HG03432 (cell line): ENCODE measurements at regions not wholly inside any gene's neighbourhood (a gene's known extent, or its start where the extent isn't known, plus 50 kb on each side); places are given as distances from the start of the nearest gene placed in this dataset.
"Not testable (repeated sequence)": the region's sequence is repeated elsewhere in the genome, so short reads cannot be mapped to it uniquely, and the experiment has no call there.

Experiments
- ATAC-seq: cut with Tn5 transposase; IDR thresholded peaks from one replicate; pipeline ENCODE4 v1.9.1; 2021; ENCODE audit warnings: mild to moderate bottlenecking, moderate library complexity; ENCODE audit not compliant: unreplicated experiment

DNA sequence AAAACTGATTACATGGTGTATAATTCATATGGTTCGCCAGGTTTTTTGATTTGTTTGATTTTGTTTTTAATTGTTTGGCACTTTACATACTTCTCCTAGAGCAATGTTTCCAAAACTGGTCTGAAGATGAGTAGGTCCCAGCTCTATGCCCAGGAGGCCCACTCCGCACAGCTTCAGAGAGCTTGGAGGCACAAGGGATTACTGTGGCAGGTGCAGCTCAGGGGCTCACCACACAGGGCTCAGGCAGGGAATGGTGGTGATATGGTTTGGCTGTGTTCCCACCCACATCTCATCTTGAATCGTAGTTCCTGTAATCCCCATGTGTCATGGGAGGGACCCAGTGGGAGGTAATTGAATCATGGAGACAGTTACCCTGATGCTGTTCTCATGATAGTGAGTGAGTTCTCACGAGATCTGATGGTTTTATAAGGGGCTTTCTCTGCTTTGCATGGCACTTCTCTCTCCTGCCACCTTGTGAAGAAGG is 296.6 kb downstream of the MED10 start:
- no peak for ATAC-seq

DNA sequence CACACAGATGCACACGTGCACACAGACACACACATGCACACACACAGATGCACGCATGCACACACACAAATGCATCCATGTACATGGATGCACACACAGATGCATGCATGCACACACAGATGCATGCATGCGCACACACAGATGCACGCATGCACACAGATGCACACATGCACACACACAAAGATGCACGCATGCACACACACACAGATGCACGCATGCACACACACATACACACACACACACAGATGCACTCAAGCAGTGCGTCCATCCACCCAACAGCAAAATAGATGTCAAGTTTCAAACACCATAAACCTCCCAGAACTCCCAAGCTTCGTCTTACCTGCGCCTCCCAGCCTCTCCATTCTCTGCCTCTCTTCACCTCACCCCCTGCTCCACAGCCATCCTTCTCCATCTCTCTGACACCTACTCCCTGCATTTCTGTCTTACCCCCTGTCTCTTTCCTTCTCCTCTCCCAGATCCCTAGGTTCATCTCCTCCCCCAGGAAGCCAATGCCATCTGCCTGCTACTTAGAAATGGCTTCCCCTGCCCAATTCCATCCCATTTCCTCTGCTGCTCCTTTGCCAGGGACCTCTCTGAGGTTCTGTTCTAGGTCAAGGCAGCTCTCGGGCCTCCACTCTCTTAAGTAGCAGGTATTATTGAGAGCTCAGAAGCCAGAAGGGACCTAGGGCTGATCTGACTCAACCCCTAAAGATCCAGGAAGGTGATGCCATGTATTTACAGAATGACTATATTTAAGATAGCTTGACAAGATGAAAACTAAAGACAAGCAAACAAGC is 297.2 kb downstream of the MED10 start:
- ATAC-seq = no peak

DNA sequence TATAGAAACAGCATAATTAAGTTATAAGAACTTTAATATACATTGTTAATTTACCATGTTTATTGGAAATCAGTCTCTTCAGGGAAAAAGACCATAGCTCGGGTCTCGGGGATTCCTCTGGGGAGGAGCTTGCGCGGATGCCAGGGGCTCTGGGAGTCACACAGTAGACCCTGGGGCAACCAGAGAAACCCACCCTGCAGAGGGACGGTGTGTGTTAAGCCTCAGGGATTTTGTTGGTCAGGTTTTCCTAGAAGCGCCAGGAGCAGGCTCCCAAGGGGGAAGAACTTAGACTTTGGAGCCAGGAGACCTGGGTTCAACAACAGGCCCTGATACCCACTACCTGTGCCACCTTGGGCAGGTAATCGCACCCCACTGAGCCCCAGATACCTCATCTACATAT is 297.9 kb downstream of the MED10 start:
- ATAC-seq = no peak

DNA sequence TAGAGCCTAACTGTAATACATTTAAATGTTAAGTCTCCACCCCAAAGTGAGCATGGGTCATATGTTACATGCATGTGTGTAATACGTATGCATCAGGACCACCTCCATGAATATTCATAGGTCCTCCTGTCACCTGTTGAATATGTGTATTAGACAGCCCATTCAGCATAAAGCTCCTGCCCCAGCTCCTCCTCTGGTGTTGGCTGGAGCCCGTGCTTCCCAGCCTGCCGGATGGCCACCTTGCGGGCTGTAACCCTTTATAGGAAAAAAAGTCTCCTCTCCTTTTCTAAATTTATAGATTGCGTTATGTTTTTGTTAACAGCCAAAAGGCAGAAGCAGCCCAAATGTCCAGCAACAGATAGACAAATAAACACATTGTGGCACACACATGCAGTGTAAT is 299.5 kb downstream of the MED10 start:
- ATAC-seq = no peak

DNA sequence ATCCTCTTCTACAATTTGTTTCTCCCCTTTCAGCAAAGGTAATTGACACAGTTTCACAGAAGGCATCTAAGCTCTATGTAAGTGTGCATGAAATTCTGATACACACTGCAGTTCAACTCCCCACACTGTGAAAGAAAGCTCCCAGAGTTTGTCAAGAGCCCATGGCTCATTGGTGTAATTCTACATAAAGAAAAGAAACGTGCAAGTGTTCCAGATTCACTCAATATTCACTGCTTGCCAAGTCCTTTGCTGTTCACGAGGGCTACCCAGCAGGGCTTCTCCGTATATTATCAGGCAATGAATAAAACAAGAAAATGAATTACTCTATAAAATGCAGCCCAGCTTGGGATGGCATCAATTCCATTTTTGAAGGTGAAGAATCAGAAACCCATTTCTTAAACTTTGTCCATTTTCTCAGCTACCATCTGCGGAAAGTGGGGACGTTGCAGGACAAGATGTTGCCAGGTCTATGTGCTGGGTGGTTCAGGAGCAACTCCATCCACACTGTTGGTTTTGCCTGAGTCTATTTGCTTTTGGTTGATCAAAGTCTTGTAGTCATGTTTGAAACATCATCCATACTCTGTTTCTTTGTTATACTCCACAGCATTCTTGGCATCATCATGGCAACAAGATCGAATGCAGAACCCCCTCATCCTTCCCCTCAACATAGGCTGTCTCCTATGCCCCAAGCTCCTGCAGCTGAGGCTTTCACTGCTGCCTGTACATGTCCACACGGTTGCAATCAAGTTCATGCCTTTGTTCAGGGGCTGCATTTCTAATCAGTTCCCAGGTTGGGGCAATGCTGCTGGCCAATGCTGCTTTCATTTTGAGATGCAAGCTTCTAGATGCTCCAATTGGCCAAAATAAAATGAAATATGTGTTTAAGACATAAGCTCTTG is 301.8 kb downstream of the MED10 start:
- ATAC-seq = no peak

DNA sequence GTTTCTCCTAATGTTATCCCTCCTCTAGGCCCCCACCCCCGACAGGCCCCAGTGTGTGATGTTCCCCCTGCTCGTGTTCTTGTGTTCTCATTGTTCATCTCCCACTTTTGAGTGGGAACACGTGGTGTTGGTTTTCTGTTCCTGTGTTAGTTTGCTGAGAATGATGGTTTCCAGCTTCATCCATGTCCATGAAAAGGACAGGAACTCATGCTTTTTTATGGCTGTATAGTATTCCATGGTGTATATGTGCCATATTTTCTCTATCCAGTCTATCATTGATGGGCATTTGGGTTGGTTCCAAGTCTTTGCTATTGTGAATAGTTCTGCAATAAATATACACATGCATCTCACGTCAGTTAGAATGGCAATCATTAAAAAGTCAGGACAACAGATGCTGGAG is 305.9 kb downstream of the MED10 start:
- not testable (repeated sequence) for ATAC-seq

DNA sequence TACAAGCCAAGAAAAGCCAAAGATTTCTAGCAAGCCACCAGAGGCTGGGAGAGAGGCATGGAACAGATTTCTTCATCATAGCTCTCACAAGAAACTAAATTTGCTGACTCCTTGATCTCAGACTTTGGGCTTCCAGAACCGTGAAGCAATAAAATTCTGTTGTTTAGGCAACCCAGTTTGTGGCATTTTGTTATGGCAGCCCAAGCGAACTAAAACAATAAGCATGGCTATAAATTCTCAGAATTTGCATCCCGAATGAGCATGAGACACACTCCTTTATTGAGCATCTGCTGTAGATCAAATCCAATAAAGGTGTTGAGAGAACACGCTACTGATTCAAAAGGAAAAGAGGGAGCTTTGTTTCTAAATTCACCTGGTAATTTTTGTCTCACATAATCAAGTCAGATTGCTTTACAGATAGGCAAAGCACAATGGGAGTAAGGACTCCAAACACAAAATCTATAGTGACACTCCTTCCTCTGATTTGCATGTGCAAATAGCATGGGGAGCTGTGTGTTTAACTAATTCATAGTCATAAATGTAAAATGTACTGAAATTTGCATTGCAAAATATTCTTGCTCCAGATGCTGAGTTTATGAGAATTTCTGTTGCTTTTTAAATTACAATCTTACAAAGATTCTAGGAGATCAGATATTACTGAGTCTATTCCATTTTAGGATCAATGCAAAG is 308.7 kb downstream of the MED10 start:
- no peak for ATAC-seq

DNA sequence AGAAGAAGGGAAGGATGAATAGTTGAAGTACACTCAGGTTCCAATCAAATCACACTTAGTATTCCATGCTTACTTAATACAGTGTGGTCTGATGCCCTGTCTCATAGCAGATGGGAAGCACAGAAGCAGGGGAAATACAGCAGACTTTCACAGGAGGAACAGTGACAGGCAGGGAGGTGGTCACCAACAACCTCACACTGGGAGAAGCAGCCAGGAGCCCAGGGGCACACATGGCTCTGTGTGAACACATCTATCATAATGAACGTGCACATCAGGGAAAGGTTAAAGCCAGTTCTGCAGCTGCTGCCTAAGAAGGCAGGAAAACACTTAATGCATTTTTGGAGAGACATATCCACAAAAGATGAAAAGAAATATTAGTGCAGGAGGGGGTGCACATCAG is 312.3 kb downstream of the MED10 start:
- ATAC-seq = no peak

DNA sequence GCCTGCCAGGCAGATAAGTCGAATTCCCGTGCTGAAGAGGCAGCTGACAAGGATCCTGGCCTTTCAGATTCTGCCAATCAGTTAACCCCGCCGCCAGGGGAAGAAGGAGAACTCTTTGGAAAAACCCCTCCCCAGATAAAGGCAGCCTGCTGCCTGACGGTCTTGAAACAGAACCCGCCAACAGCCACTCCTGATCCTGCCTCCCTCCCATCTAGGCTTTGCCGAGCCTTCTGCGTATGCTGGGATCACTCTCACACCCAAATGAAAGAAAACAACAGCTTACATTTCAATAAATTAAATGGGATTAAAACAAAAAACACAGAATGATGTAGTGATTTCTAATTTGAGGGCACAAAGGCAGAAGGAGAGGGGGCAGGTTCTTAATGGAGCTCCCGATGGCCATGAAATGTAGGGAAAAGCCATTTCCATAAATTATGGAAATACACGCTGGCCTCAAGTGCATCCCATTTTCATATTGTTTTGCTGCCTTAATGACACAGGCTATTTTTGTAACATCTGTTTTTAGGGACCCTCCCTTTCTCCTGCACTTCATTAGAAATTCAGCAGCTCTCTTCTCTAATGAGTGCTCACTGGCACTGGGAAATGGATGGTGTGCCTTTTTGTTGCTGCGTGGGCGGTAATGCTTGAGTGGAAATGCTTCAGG is 319.1 kb downstream of the MED10 start:
- ATAC-seq = no peak

DNA sequence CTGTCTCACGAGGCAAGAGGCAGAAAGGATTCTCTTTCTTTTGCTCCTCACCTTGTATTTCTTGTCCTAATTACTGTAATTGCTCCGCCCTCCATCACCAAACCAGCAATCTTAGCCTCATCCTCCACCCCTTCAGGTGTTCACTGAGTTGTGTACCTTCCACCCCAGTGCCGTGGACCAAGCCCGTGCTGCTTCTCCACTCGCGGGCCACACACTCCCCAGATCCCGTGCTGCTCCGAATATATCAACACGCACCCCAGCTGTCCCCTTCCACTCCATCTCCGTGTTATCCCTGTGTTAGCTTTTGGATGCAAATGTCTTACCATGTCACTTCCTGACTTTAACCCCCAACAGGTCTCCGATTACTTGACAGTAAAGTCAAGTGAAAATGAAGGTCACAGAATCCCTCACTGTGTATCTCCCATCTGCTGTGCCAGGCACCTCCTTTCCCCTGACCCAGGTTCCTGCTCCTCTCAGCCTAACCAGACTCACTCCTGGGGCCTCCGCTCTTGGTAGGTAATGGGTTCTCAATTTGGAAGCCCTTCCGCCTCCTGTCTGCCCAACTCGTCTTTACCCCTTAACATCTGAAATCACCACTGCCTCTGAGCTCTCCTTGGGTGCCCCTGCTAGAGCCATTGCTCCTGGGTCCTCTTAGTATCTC is 320.2 kb downstream of the MED10 start:
- no peak for ATAC-seq

DNA sequence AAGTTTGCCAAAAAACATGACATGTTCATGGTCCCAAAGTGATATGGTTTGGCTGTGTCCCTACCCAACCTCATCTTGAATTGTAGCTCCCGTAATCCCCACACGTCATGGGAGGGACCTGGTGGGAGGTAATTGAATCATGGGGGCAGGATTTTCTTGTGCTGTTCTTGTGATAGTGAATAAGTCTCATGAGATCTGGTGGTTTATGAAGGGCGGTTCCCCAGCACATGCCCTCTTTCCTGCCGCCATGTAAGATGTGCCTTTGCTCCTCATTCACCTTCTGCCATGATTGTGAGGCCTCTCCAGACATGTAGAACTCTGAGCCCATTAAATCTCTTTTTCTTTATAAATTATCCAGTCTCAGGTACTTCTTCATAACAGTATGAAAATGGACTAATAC is 322.1 kb downstream of the MED10 start:
- no peak for ATAC-seq

DNA sequence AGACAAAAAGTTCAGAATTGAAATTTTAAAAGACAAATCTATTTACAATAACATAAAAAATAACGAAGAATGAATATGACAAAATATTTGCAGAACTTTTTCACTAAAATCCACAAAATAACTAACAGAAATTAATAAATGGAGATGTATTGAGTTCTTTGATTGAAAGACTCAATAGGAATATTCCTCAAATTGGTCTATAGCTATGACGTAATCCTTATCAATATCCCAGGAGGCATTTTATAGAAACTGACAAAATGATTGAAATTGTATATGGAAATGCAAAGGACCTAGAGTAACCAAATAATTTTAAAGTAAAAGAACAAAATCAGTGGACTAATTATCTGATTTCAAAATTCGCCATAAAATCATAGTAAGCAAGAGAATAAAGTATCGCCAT is 328.7 kb downstream of the MED10 start:
- ATAC-seq = no peak

DNA sequence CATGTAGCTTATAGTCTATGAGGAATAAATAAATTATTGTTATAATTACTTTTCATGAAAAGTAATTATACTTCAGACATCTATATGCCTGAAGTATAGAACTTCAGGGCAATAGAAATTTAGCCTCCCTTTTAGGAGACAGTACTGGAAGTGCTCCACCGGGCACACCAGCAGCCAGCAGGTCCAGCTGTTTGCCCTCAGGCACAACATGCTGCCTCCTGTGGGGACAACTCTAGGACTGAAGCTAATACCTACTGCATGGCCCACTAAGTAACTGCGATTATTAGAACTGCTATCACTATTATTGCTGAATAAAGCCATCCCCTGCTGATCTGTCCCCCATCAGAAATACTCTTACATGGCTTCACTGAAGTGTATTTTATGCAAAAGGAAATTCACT is 329.6 kb downstream of the MED10 start:
- no peak for ATAC-seq

DNA sequence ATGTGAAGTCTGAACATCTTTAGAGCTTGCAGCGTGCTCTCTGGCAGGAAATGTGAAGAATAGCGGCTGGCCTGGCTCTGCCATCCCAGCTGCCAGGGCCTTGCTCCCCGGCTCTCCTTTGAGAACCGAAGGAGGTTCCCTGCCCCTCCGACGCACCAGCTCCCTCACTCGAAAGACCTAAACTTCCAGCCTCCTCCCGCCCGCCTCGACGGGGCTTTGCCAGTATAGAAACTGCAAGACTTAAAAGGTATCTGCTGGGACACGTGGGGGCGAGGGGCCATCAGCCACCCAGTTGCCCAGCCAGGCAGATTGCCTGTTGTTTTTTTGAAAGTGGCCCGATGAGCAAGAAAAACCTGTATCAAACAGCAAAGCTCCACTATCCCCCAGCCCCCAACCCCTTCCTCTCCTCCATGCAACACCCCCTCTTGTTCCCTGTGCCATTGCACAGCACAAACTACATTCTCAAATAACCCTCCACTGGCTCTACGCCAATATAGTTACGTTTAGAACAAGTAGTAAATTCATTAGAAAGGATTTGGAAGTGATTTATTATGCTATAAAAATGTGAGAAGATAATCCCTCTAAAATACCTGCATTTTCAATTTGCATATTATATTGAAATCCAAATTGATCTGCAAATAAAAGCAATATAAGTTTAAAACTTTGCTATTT is 331.9 kb downstream of the MED10 start:
- no peak for ATAC-seq

DNA sequence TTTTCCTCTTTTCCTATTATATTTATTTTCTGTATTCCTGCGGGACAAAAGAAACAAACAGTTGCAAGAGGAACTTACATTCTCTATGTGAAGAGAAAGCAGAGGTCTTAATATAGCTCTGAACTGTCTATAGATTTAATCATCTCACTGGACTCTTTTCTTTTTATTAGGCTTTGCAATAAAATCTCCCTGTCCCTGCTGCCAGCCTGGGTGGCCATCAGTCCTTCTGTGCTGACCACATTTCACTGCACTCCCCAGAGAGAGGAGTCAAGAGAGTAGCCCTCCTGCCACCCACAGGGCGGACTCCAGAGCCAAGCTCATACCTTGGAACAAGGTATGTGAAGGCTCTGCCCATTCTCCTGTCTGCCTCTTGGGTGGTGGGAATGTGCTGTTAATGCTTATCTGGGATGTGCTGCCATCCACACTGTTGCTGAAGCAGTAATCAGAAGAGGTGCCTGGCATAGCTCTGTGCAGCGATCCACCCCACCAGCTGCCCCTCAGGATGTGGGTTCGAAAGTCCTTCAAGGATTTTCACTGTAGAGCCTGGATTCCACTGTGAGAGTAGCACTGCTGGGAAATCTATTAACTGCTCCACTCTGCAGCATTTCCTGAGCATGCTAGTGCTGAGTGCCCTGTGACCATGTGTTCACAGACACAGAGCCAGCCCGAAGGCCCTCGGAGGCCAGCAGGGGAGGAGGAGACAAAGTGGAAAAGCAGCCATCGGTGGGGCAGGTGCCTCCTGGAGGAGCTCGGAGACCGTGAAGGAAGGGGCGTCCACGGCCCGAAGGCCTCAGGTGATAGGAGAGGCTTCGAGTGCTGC is 334.6 kb downstream of the MED10 start:
- ATAC-seq = no peak

DNA sequence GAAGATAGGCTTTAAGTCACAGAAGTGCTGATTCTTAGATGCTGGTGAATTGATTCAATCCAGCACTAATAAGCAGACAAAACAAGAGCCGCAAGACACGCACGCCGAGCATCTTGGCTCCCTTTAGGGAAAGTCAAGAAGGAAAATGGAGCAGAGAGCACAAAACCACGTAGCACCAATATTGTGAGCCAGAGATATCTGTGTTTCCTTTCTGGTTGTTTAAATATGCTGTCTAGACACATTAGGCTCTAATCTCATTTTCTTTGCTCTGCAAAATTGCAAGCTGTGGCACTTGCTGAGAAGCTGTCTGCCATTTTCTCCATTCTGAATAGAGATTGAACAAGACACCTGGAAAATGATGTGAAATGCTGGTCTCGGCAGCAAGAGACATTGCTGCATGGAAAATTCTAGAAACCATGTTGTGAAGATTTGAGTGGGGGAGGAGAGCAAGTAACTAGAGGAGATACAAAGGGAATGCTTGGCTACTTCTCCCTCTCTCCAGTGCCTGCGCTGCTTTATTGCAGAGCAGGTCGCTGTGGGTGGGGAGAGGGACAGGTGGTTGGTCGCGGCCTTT is 336.3 kb downstream of the MED10 start:
- ATAC-seq = no peak

DNA sequence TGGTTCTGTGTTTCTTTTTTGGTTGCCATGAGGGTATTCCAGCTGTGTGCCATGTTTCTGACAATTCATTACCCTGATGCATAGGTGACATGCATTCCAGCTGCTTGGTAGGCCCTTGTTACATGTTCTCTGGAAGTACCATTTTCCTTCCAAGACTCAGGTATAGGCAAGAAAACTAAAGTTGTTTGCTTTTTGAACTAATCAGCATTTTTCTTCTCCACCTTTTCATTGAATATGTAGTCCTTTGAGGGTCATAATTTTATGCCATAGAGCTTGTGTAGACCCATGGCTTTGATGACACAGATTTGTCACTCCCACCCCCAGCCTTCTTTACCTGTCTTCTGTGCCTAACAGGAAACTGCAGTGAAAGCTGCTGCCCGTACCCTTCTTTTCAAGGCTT is 339.2 kb downstream of the MED10 start:
- ATAC-seq = no peak

DNA sequence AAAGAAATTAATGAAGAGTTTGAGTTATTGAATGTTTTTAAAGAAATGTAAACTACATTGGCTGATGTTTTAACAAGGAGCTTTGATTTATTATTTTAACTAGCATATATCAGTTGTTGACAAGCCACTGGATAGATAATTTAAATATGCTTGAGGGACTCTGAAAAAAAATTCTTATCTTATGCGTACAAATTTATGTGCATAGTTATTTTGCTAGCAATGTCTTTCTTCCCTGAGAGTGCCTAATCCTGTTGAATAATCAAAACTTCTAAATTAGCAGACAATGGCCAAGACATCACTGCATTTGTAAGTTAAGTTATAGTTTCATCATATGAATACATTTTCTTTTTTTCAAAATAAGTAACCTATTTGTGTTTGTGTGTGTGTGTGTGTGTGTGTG is 342.3 kb downstream of the MED10 start:
- no peak for ATAC-seq

DNA sequence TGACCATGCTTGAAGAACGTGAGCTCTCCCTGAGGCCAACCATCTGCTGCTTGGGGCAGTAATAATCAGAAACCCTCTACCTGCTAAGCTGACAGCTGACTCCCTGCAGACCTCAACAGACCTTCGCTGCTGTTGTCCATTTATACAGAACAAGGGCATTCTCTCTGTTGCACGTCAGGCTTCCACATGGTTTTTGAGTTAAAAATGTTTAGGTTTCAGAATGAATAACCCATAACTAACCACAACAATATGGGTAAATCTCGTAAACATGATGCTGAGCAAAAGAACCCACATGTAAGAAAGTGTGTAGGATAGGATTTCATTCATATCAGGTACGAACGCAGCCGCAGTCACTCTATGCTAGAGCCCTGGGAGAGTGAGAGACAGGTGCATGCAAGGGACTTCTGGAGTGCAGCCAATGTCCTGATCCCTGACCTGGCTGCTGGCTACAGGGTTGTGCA is 348.5 kb downstream of the MED10 start:
- ATAC-seq = no peak
